K562 (cell line): ENCODE measurements at regions not wholly inside any gene's neighbourhood (a gene's known extent, or its start where the extent isn't known, plus 50 kb on each side); places are given as distances from the start of the nearest gene placed in this dataset.

ENCODE experiments used
- ATAC-seq: fragments of 200-7000 bp; cut with Tn5 transposase; 3 replicates; pipeline ENCODE4 v1.9.1; 2020; ENCODE audit warnings: moderate library complexity
- BruUV-seq: library from RNA; stranded (reverse); fragments of 400-500 nt; replicated peaks from 2 replicates; lab custom pipeline; 2021; lab: Mats Ljungman, UMichigan
- CTCF ChIA-PET: fragments of 300-600 bp; formaldehyde crosslinking; extraction: SDS; loops from one replicate; lab custom pipeline; 2021; ENCODE audit warnings: low intra/inter-chr PET ratio; lab: Yijun Ruan, JAX
- POLR2A ChIA-PET: fragments of 300-600, 350-650 bp; sonication (Branson Sonifier 250); formaldehyde crosslinking; extraction: SDS; loops from one replicate; lab custom pipeline; 2021; ENCODE audit warnings: antibody characterized with exemption, inconsistent platforms; lab: Yijun Ruan, JAX
- DNase-seq, 4 experiments: peaks; one replicate each; pipeline versions ENCODE4 v3.0.0 to v3.0.0-alpha.2; 2011 to 2018; ENCODE audit warnings: low spot score in 3 of 4, mixed read lengths in 3 of 4; ENCODE audit errors: extremely low read depth in 1 of 4
- FAIRE-seq: peaks from 2 replicates; lab custom pipeline; 2011; peaks lifted over from hg19 to GRCh38; lab: Jason Lieb, UNC
- H2AFZ ChIP-seq: 2 replicates; pipeline ENCODE4 v1.6.0; 2011; ENCODE audit warnings: low read depth, low read length, control low read depth, inconsistent platforms
- H3K27ac ChIP-seq: fragments of 200-600 bp; 3 replicates; pipeline ENCODE4 v1.8.0; 2011; ENCODE audit warnings: low read depth, mild to moderate bottlenecking, control low read depth, inconsistent platforms, low read length, moderate library complexity, mixed read lengths; ENCODE audit errors: extremely low read depth
- H3K27me3 ChIP-seq, 2 experiments: fragments of 300-600 bp in 1 of 2; 2 replicates in 1 of 2; 3 replicates in 1 of 2; pipeline versions ENCODE4 v1.6.0 to v1.8.0; 2011; ENCODE audit warnings: inconsistent platforms in 2 of 2, low read length in 2 of 2, mild to moderate bottlenecking in 1 of 2, mixed read lengths in 1 of 2, moderate library complexity in 1 of 2; ENCODE audit not compliant: control insufficient read depth in 2 of 2, insufficient read depth in 2 of 2
- H3K36me3 ChIP-seq: fragments of 300-600 bp; 3 replicates; pipeline ENCODE4 v1.8.0; 2011; ENCODE audit warnings: mild to moderate bottlenecking, low read length, inconsistent platforms; ENCODE audit not compliant: control insufficient read depth, insufficient read depth
- H3K4me1 ChIP-seq, 2 experiments: fragments of 200-600 bp in 1 of 2; replicated peaks in 1 of 2; 2 replicates in 1 of 2; 3 replicates in 1 of 2; pipeline versions ENCODE4 v1.5.1 to v1.8.0; 2011; ENCODE audit warnings: inconsistent platforms in 2 of 2, low read length in 2 of 2, mild to moderate bottlenecking in 1 of 2, mixed read lengths in 1 of 2, moderate library complexity in 1 of 2; ENCODE audit not compliant: control insufficient read depth in 2 of 2, insufficient read depth in 2 of 2
- H3K4me2 ChIP-seq: 2 replicates; pipeline ENCODE4 v1.6.1; 2011; ENCODE audit warnings: low read length, control low read depth, inconsistent platforms, mixed read lengths; ENCODE audit not compliant: insufficient read depth
- H3K4me3 ChIP-seq: fragments of 200-600 bp; sonication (generic), shearing (Covaris generic); 2 replicates; pipeline ENCODE4 v1.5.1; 2016; ENCODE audit warnings: control low read depth, inconsistent platforms
- H3K79me2 ChIP-seq: fragments of 200-600 bp; 3 replicates; pipeline ENCODE4 v1.8.0; 2011; ENCODE audit warnings: low read length, inconsistent platforms; ENCODE audit not compliant: control insufficient read depth, insufficient read depth
- H3K9ac ChIP-seq, 2 experiments: 2 replicates each; pipeline versions ENCODE4 v1.6.0 to v1.6.1; 2011; ENCODE audit warnings: low read depth in 2 of 2, low read length in 2 of 2, control low read depth in 1 of 2, inconsistent platforms in 1 of 2, mild to moderate bottlenecking in 1 of 2, mixed read lengths in 1 of 2; ENCODE audit not compliant: insufficient read depth in 1 of 2
- H3K9me1 ChIP-seq: one replicate; pipeline ENCODE4 v1.6.0; 2011; ENCODE audit warnings: inconsistent platforms, mild to moderate bottlenecking, low read length, moderate library complexity; ENCODE audit not compliant: control insufficient read depth, insufficient read depth
- H3K9me3 ChIP-seq: replicated peaks from 2 replicates; pipeline ENCODE4 v1.5.1; 2011; ENCODE audit warnings: low read depth, low read length, inconsistent platforms; ENCODE audit not compliant: control insufficient read depth, insufficient read depth
- H4K20me1 ChIP-seq: replicated peaks from 2 replicates; pipeline ENCODE4 v1.6.1; 2011; ENCODE audit warnings: low read length, inconsistent platforms, mixed read lengths; ENCODE audit not compliant: control insufficient read depth, insufficient read depth
- ATF2 ChIP-seq: sonication (generic); formaldehyde crosslinking; IDR thresholded peaks from 2 replicates; pipeline ENCODE4 v1.8.1; 2022; ENCODE audit warnings: missing genetic modification reagents
- COPS2 ChIP-seq: fragments of 450-650 bp; conservative IDR thresholded peaks from 2 replicates; pipeline ENCODE4 v1.6.1; 2016; ENCODE audit warnings: mild to moderate bottlenecking, moderate library complexity
- NCOA1 ChIP-seq: fragments of 450-650 bp; IDR thresholded peaks from 2 replicates; pipeline ENCODE4 v1.6.1; 2016; ENCODE audit warnings: low read depth
- NR1H2 ChIP-seq: sonication (generic); formaldehyde crosslinking; IDR thresholded peaks from 2 replicates; pipeline ENCODE4 v1.4.0; 2020; ENCODE audit warnings: mild to moderate bottlenecking, missing genetic modification reagents
- POLR2B ChIP-seq: fragments of 450-650 bp; IDR thresholded peaks from 2 replicates; pipeline ENCODE4 v1.6.1; 2018; ENCODE audit warnings: low read depth; ENCODE audit not compliant: partially characterized antibody
- ZNF511 ChIP-seq: sonication (generic); formaldehyde crosslinking; IDR thresholded peaks from 2 replicates; pipeline ENCODE4 v1.8.0; 2022; ENCODE audit warnings: mild to moderate bottlenecking, missing genetic modification reagents
- in situ Hi-C: fragments of 300-500 bp; cut with MboI; formaldehyde crosslinking; loops from 4 replicates; pipeline ENCODE4 v1.15.0; 2018; ENCODE audit warnings: inconsistent platforms, mixed read lengths
- intact Hi-C: fragments of 100-400 bp; cut with micrococcal nuclease; formaldehyde crosslinking; loops from 2 replicates; pipeline ENCODE4 v1.14.2; 2022

GRCh38 chr5:28543473-28544098 lies 1505.2 kb upstream of the CDH9 start:
- ATAC-seq (no peak), FAIRE-seq (no peak)
- in situ Hi-C loops = no loop called here

More at GRCh38 chr5:28543473-28544098, 1505.2 kb upstream of the CDH9 start:
- no peaks in the 10 kb centered on the region for H3K79me2 ChIP-seq
- no peak overlapping the region for H2AFZ ChIP-seq
- no peak overlapping the region for H3K9ac ChIP-seq
- no peak for TF ChIP-seq COPS2
- no peak for TF ChIP-seq POLR2B
- no peak for TF ChIP-seq ZNF511 (CRISPR knock-in tag)
- no peak for TF ChIP-seq NCOA1
- TF ChIP-seq ATF2 (CRISPR knock-in tag) = no peak
- TF ChIP-seq NR1H2 = no peak
- TF ChIP-seq, all 486 proteins: peak for 0
- Histone ChIP-seq H3K9me3 (0 out of 2 replicates have a peak, but pooled peaks cover 2% of the 10 kb centered on the region), H3K4me1 (no peaks in the 10 kb centered on the region), H3K4me3 (no peak overlapping the region), H4K20me1 (no peaks in the 10 kb centered on the region), H3K36me3 (no peaks in the 10 kb centered on the region), H3K4me2 (no peak overlapping the region), H3K27ac (no peak overlapping the region), H3K27me3 (no peaks in the 10 kb centered on the region), H3K9me1 (no peaks in the 10 kb centered on the region)
- DNase-seq = no peak
- ChIA-PET CTCF (no interaction called here), POLR2A (interaction anchor here (0.6 kb wide), 1 partner anchor 12 kb away, joined by 3 read pairs; no protein-coding TSS in a partner anchor)
- intact Hi-C loops = no loop called here
- no TSS peak for BruUV-seq
